ENCODE measurements at regions not wholly inside any gene's neighbourhood (a gene's known extent, or its start where the extent isn't known, plus 50 kb on each side); places are given as distances from the start of the nearest gene placed in this dataset.

GRCh38 chr7:22027475-22027874 lies 81.8 kb upstream of the CDCA7L start:
- Histone ChIP-seq H3K4me2 (ENCODE audit: low read depth, low read length, poor library complexity, severe bottlenecking) (no peak overlapping the region), H3K4me3 (ENCODE audit: insufficient read depth, low read length, poor library complexity, severe bottlenecking) (no peak overlapping the region), H3K27ac (ENCODE audit: low read depth, low read length) (no peak overlapping the region), H3K9me3 (ENCODE audit: insufficient read depth, low read length) (no peaks in the 10 kb centered on the region), H3K9me2 (replicated peaks; ENCODE audit: insufficient read depth, low read length) (no peaks in the 10 kb centered on the region), H3K9ac (ENCODE audit: low read length) (no peak overlapping the region), H3K27me3 (ENCODE audit: low read length) (no peaks in the 10 kb centered on the region), H3K36me3 (ENCODE audit: low read length) (no peaks in the 10 kb centered on the region), H4K20me1 (ENCODE audit: low read depth, low read length) (no peaks in the 10 kb centered on the region), H2AFZ (ENCODE audit: low read depth, low read length, severe bottlenecking) (no peak overlapping the region), H3K79me2 (ENCODE audit: insufficient read depth, low read length) (no peaks in the 10 kb centered on the region), H3F3A (ENCODE audit: insufficient read depth) (no peaks in the 10 kb centered on the region)
- TF ChIP-seq, protein P1, sequence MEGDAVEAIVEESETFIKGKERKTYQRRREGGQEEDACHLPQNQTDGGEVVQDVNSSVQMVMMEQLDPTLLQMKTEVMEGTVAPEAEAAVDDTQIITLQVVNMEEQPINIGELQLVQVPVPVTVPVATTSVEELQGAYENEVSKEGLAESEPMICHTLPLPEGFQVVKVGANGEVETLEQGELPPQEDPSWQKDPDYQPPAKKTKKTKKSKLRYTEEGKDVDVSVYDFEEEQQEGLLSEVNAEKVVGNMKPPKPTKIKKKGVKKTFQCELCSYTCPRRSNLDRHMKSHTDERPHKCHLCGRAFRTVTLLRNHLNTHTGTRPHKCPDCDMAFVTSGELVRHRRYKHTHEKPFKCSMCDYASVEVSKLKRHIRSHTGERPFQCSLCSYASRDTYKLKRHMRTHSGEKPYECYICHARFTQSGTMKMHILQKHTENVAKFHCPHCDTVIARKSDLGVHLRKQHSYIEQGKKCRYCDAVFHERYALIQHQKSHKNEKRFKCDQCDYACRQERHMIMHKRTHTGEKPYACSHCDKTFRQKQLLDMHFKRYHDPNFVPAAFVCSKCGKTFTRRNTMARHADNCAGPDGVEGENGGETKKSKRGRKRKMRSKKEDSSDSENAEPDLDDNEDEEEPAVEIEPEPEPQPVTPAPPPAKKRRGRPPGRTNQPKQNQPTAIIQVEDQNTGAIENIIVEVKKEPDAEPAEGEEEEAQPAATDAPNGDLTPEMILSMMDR (IDR thresholded peaks at IDR 0.05; ENCODE audit: insufficient read depth, low read length, poor library complexity, severe bottlenecking), result no peak
- TF ChIP-seq EZH2phosphoT487 (conservative IDR thresholded peaks at IDR 0.05; ENCODE audit: low read length), result no peak

GRCh38 chr7:22025983-22026382 lies 80.3 kb upstream of the CDCA7L start:
- Histone ChIP-seq H3K79me2 (ENCODE audit: insufficient read depth, low read length) (no peaks in the 10 kb centered on the region), H3K36me3 (ENCODE audit: low read length) (no peaks in the 10 kb centered on the region), H3K27ac (ENCODE audit: low read depth, low read length) (no peak overlapping the region), H3K27me3 (ENCODE audit: low read length) (no peaks in the 10 kb centered on the region), H3K4me3 (ENCODE audit: insufficient read depth, low read length, poor library complexity, severe bottlenecking) (no peak overlapping the region), H2AFZ (ENCODE audit: low read depth, low read length, severe bottlenecking) (no peak overlapping the region), H3F3A (ENCODE audit: insufficient read depth) (no peaks in the 10 kb centered on the region), H3K4me2 (ENCODE audit: low read depth, low read length, poor library complexity, severe bottlenecking) (no peak overlapping the region), H3K9me2 (replicated peaks; ENCODE audit: insufficient read depth, low read length) (no peaks in the 10 kb centered on the region), H4K20me1 (ENCODE audit: low read depth, low read length) (no peaks in the 10 kb centered on the region), H3K9ac (ENCODE audit: low read length) (no peak overlapping the region), H3K9me3 (ENCODE audit: insufficient read depth, low read length) (no peaks in the 10 kb centered on the region)
- no peak for TF ChIP-seq EZH2phosphoT487 (conservative IDR thresholded peaks at IDR 0.05; ENCODE audit: low read length)
- TF ChIP-seq, protein P1 (IDR thresholded peaks at IDR 0.05; ENCODE audit: insufficient read depth, low read length, poor library complexity, severe bottlenecking), result no peak

- H3K4me2 ChIP-seq (ENCODE audit: low read depth, low read length, poor library complexity, severe bottlenecking), result no peak overlapping the region
- H3K9ac ChIP-seq (ENCODE audit: low read length), result no peak overlapping the region
- TF ChIP-seq, protein P1 (IDR thresholded peaks at IDR 0.05; ENCODE audit: insufficient read depth, low read length, poor library complexity, severe bottlenecking), result no peak
- TF ChIP-seq EZH2phosphoT487 (conservative IDR thresholded peaks at IDR 0.05; ENCODE audit: low read length), result no peak
- H3K36me3 ChIP-seq (ENCODE audit: low read length), result no peaks in the 10 kb centered on the region
- H3K79me2 ChIP-seq (ENCODE audit: insufficient read depth, low read length), result no peaks in the 10 kb centered on the region
- H3K27ac ChIP-seq (ENCODE audit: low read depth, low read length), result no peak overlapping the region
- H3K4me3 ChIP-seq (ENCODE audit: insufficient read depth, low read length, poor library complexity, severe bottlenecking), result no peak overlapping the region
- H3K27me3 ChIP-seq (ENCODE audit: low read length), result no peaks in the 10 kb centered on the region
- H2AFZ ChIP-seq (ENCODE audit: low read depth, low read length, severe bottlenecking), result no peak overlapping the region
- no peaks in the 10 kb centered on the region for H3K9me2 ChIP-seq (replicated peaks; ENCODE audit: insufficient read depth, low read length)
- H3K9me3 ChIP-seq (ENCODE audit: insufficient read depth, low read length), result no peaks in the 10 kb centered on the region
- H4K20me1 ChIP-seq (ENCODE audit: low read depth, low read length), result no peaks in the 10 kb centered on the region
- H3F3A ChIP-seq (ENCODE audit: insufficient read depth), result no peaks in the 10 kb centered on the region
Measured at GRCh38 chr7:22025075-22025474, 79.4 kb upstream of the CDCA7L start.
